KMS-11 (cell line): ENCODE measurements at regions not wholly inside any gene's neighbourhood (a gene's known extent, or its start where the extent isn't known, plus 50 kb on each side); places are given as distances from the start of the nearest gene placed in this dataset.

Source experiments
- H2AFZ ChIP-seq: fragments of 200-600 bp; sonication (generic); 2 replicates; pipeline ENCODE4 v1.6.1; 2016; ENCODE audit warnings: antibody characterized with exemption, mixed run types, low read depth
- H3K27ac ChIP-seq: fragments of 200-600 bp; sonication (generic); 2 replicates; pipeline ENCODE4 v1.6.1; 2016; ENCODE audit warnings: mild to moderate bottlenecking, mixed run types
- H3K27me3 ChIP-seq: fragments of 200-600 bp; sonication (generic); 2 replicates; pipeline ENCODE4 v1.6.1; 2017; ENCODE audit warnings: mild to moderate bottlenecking, low read depth, mixed run types, moderate library complexity; ENCODE audit not compliant: insufficient read depth
- H3K36me3 ChIP-seq: fragments of 200-600 bp; sonication (generic); 2 replicates; pipeline ENCODE4 v1.6.1; 2017; ENCODE audit warnings: mild to moderate bottlenecking, mixed run types; ENCODE audit not compliant: insufficient read depth
- H3K4me1 ChIP-seq: fragments of 200-600 bp; sonication (generic); 2 replicates; pipeline ENCODE4 v1.6.1; 2016; ENCODE audit warnings: mild to moderate bottlenecking, low read depth, mixed run types; ENCODE audit not compliant: poor library complexity, severe bottlenecking
- H3K4me2 ChIP-seq: fragments of 200-600 bp; sonication (generic); 2 replicates; pipeline ENCODE4 v1.7.0; 2016; ENCODE audit warnings: mild to moderate bottlenecking, mixed run types
- H3K4me3 ChIP-seq: fragments of 200-600 bp; sonication (generic); IDR thresholded peaks from 2 replicates; pipeline ENCODE4 v1.6.1; 2017; ENCODE audit warnings: low read depth, low read length, mixed read lengths; ENCODE audit not compliant: insufficient read depth
- H3K79me2 ChIP-seq: fragments of 200-600 bp; sonication (generic); 2 replicates; pipeline ENCODE4 v1.6.1; 2016; ENCODE audit warnings: low read depth, mixed run types; ENCODE audit not compliant: insufficient read depth
- H3K9ac ChIP-seq: fragments of 200-600 bp; sonication (generic); 2 replicates; pipeline ENCODE4 v1.6.1; 2016; ENCODE audit warnings: mild to moderate bottlenecking, mixed run types
- H4K20me1 ChIP-seq: fragments of 200-600 bp; sonication (generic); 2 replicates; pipeline ENCODE4 v1.6.1; 2016; ENCODE audit warnings: mild to moderate bottlenecking, mixed run types; ENCODE audit not compliant: insufficient read depth
- TF ChIP-seq, protein P1 (sequence below): fragments of 200-600 bp; sonication (generic); conservative IDR thresholded peaks from 2 replicates; pipeline ENCODE4 v1.6.1; 2017; ENCODE audit warnings: low read depth, mild to moderate bottlenecking, antibody characterized with exemption, low read length, moderate library complexity, mixed read lengths

DNA sequence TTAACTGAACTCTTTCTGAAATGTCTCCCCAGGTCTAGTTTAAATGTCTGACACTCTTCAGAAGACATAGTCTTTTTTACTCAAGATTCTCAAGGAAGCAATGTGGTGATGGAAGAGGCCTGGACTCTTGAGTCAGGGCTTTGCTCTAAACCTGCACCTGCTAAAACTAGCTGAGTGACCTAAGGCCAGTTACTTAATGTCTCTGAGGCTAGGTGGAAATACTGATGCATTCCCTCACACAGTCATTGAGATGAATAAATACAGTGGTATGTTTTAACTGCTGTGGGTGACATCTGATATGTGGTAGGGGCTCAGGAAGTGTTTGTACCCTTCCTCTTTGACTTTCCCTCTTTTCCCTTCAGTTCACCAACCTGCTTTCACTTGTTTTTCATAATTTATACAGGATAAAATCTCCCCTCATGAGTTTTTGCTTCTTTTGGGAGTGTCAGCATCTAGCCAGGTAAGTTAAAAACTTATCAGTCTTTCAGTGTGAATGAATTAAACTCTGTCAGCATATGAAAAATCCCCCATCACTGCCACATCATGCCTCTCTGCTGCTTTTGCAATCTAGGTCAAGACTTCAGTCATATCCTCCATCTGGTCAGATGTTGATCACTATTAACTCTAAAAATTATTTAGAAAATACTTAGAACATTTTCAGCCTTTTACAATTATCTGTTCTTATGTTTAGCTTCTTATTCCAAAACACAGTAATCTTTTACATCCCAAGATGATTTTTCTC is 178.7 kb upstream of the TNFAIP3 start:
- Histone ChIP-seq H3K27ac (no peak overlapping the region), H3K36me3 (no peaks in the 10 kb centered on the region), H3K4me2 (no peak overlapping the region), H2AFZ (no peak overlapping the region), H3K4me1 (no peaks in the 10 kb centered on the region), H3K4me3 (no peak overlapping the region), H3K27me3 (no peaks in the 10 kb centered on the region), H4K20me1 (no peaks in the 10 kb centered on the region), H3K79me2 (no peaks in the 10 kb centered on the region), H3K9ac (no peak overlapping the region)
- TF ChIP-seq, protein P1, sequence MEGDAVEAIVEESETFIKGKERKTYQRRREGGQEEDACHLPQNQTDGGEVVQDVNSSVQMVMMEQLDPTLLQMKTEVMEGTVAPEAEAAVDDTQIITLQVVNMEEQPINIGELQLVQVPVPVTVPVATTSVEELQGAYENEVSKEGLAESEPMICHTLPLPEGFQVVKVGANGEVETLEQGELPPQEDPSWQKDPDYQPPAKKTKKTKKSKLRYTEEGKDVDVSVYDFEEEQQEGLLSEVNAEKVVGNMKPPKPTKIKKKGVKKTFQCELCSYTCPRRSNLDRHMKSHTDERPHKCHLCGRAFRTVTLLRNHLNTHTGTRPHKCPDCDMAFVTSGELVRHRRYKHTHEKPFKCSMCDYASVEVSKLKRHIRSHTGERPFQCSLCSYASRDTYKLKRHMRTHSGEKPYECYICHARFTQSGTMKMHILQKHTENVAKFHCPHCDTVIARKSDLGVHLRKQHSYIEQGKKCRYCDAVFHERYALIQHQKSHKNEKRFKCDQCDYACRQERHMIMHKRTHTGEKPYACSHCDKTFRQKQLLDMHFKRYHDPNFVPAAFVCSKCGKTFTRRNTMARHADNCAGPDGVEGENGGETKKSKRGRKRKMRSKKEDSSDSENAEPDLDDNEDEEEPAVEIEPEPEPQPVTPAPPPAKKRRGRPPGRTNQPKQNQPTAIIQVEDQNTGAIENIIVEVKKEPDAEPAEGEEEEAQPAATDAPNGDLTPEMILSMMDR, result no peak

DNA sequence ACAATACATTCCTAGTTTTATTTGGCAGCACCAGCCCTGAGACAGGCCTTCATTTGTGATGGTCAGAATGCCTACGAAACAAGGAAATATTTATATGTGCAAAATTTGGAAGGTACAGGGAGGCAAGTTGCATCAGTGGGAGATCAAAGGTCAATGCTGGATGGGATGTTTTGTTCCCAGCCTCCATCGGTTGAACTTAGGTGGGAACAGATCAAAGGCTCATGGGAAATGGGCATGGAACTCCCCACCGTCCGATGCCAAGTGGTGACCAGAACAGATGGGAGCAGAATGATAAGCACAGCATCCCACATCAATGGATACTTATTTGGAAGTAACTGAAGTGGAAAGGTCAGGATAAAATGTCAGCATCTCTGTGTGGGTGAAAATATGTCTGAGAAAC is 177.7 kb upstream of the TNFAIP3 start:
- Histone ChIP-seq H3K9ac (no peak overlapping the region), H3K4me2 (no peak overlapping the region), H3K4me1 (no peaks in the 10 kb centered on the region), H2AFZ (no peak overlapping the region), H4K20me1 (no peaks in the 10 kb centered on the region), H3K79me2 (no peaks in the 10 kb centered on the region), H3K4me3 (no peak overlapping the region), H3K27me3 (no peaks in the 10 kb centered on the region), H3K27ac (no peak overlapping the region), H3K36me3 (no peaks in the 10 kb centered on the region)
- TF ChIP-seq, protein P1, result no peak

DNA sequence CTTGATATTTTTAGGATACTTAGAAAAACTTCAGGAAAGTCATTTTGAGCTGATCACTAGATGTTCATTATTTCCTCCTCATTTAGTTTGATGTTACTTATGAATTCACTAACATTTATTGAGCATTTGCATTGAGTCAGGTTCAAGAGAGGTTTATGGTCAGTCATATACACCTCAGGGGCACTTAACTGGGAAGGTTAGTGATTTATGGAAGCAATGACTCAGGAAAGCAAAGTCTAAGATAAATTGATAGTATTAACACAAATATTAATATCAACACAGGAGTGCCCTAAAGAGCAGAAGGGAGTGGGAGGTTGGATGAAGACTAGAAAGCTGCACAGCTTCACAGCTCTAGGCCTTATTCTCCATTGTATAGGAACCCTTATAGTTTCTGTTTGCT is 177.0 kb upstream of the TNFAIP3 start:
- Histone ChIP-seq H3K79me2 (no peaks in the 10 kb centered on the region), H3K27me3 (no peaks in the 10 kb centered on the region), H3K4me3 (no peak overlapping the region), H4K20me1 (no peaks in the 10 kb centered on the region), H3K27ac (no peak overlapping the region), H3K9ac (no peak overlapping the region), H3K4me2 (no peak overlapping the region), H2AFZ (no peak overlapping the region), H3K36me3 (no peaks in the 10 kb centered on the region), H3K4me1 (no peaks in the 10 kb centered on the region)
- TF ChIP-seq, protein P1, result no peak

DNA sequence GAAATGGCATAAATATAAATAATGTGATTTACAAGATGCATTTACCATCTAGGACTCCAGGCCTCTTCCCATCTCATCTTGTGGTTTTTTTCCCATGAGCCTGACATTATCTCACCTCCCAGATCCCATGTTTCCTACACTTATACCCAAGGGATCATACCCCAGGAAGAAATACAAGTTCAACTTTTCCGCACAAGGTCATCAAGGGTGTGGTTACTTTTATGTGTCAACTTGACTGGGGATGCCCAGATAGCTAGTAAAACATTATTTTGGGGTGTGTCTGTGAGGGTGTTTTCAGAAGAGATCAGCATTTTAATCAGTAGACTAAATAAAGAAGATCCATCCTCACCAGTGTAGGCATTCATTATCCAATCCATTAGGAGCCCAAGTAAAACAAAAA is 176.3 kb upstream of the TNFAIP3 start:
- Histone ChIP-seq H4K20me1 (no peaks in the 10 kb centered on the region), H3K79me2 (no peaks in the 10 kb centered on the region), H3K27me3 (no peaks in the 10 kb centered on the region), H3K36me3 (no peaks in the 10 kb centered on the region), H2AFZ (no peak overlapping the region), H3K4me2 (no peak overlapping the region), H3K4me3 (no peak overlapping the region), H3K9ac (no peak overlapping the region), H3K4me1 (no peaks in the 10 kb centered on the region), H3K27ac (no peak overlapping the region)
- TF ChIP-seq, protein P1, result no peak
